ENCODE measurements at regions not wholly inside any gene's neighbourhood (a gene's known extent, or its start where the extent isn't known, plus 50 kb on each side); places are given as distances from the start of the nearest gene placed in this dataset.

DNA sequence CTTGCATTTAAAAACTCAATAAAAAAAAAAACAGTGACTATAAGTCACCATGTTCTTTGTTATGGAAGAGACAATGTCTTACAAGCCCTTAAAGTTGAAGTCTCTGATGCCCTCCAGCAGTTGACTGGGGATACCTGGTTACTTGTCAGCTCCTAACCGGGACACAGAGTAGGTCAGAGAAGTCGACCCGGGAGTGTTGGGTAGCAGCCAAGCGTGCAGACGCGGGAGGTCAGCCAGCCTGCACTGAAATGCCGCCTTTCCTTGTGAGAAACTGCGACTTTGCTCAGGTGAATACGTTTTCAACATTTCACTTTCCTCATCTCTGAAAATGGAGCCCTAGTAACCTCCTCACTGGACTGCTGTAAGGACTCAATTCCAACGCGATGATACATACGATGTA, 81.8 kb downstream of the F11 start:
- Mint-ChIP-seq H3K4me3 (ENCODE audit: unreplicated experiment) (no peak overlapping the region), H3K4me1 (ENCODE audit: low read depth, unreplicated experiment) (no peaks in the 10 kb centered on the region), H3K9me3 (ENCODE audit: unreplicated experiment) (no peaks in the 10 kb centered on the region), H3K36me3 (ENCODE audit: insufficient read depth, unreplicated experiment) (no peaks in the 10 kb centered on the region), H3K27ac (ENCODE audit: unreplicated experiment) (no peak overlapping the region), H3K27me3 (ENCODE audit: insufficient read depth, unreplicated experiment) (peaks cover 6% of the 10 kb centered on the region)
- DNase-seq = no peak
- H3K4me1 ChIP-seq = no peaks in the 10 kb centered on the region
- ChIA-PET CTCF (no interaction called here), POLR2A (no interaction called here)
- no peaks in the 10 kb centered on the region for H3K36me3 ChIP-seq (ENCODE audit: control insufficient read depth, insufficient read depth, low read length)
- no TSS peak for BruUV-seq (replicated peaks)
- H3K9me3 ChIP-seq = no peaks in the 10 kb centered on the region
- intact Hi-C loops (cut with micrococcal nuclease; ENCODE audit: unreplicated experiment) = no loop called here
- no peak overlapping the region for H3K4me3 ChIP-seq (ENCODE audit: low read depth, low read length)
- H3K27me3 ChIP-seq (replicated peaks; ENCODE audit: control insufficient read depth, insufficient read depth, low read length) = no peaks in the 10 kb centered on the region
- TF ChIP-seq CTCF (IDR thresholded peaks at IDR 0.05; ENCODE audit: insufficient read depth in 1 of 2, low read depth in 1 of 2, low read length in 1 of 2, severe bottlenecking in 1 of 2, unreplicated experiment in 1 of 2) = no peak

DNA sequence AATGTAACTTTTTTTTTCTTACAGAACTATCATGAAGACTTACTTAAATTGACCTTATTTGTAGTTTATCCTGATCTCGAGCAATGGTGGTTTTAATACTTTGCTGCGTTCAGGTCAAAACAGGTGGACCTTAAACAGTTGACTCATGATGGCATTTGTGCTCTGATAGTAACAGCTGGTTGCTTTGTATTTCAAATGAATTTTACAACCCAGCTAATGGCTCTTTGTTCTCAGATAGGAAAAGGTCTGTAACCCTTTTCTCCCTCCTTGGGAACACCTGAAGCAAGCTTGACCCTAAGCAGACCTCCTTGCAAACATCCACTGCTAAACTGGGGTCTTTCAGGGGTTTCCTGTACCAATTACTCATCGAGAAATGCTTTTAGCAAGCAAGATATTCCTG, 79.2 kb downstream of the F11 start:
- CTCF ChIA-PET = no interaction called here
- DNase-seq = no peak
- H3K27me3 Mint-ChIP-seq (ENCODE audit: insufficient read depth, unreplicated experiment) = peaks cover 3% of the 10 kb centered on the region

GRCh38 chr4:186342582-186342981, 76.6 kb downstream of the F11 start:
- no peaks in the 10 kb centered on the region for H3K4me1 ChIP-seq
- Mint-ChIP-seq H3K27ac (ENCODE audit: unreplicated experiment) (no peak overlapping the region), H3K4me1 (ENCODE audit: low read depth, unreplicated experiment) (no peaks in the 10 kb centered on the region), H3K4me3 (ENCODE audit: unreplicated experiment) (no peak overlapping the region), H3K36me3 (ENCODE audit: insufficient read depth, unreplicated experiment) (no peaks in the 10 kb centered on the region), H3K27me3 (ENCODE audit: insufficient read depth, unreplicated experiment) (no peaks in the 10 kb centered on the region), H3K9me3 (ENCODE audit: unreplicated experiment) (no peaks in the 10 kb centered on the region)
- BruUV-seq (replicated peaks) = no TSS peak
- TF ChIP-seq CTCF (IDR thresholded peaks at IDR 0.05; ENCODE audit: insufficient read depth in 1 of 2, low read depth in 1 of 2, low read length in 1 of 2, severe bottlenecking in 1 of 2, unreplicated experiment in 1 of 2) = no peak
- CTCF ChIA-PET = no interaction called here
- POLR2A ChIA-PET = no interaction called here
- no peak for DNase-seq
- no peak overlapping the region for H3K4me3 ChIP-seq (ENCODE audit: low read depth, low read length)
- H3K27me3 ChIP-seq (replicated peaks; ENCODE audit: control insufficient read depth, insufficient read depth, low read length) = no peaks in the 10 kb centered on the region
- intact Hi-C loops (cut with micrococcal nuclease; ENCODE audit: unreplicated experiment) = no loop called here
- H3K36me3 ChIP-seq (ENCODE audit: control insufficient read depth, insufficient read depth, low read length) = no peaks in the 10 kb centered on the region
- no peaks in the 10 kb centered on the region for H3K9me3 ChIP-seq

More for the DNA sequence above, 79.2 kb downstream of the F11 start:
- no peaks in the 10 kb centered on the region for H3K36me3 ChIP-seq (ENCODE audit: control insufficient read depth, insufficient read depth, low read length)
- BruUV-seq (replicated peaks) = no TSS peak
- no peak overlapping the region for H3K27ac Mint-ChIP-seq (ENCODE audit: unreplicated experiment)
- intact Hi-C loops (cut with micrococcal nuclease; ENCODE audit: unreplicated experiment) = no loop called here
- no peaks in the 10 kb centered on the region for H3K4me1 ChIP-seq
- H3K36me3 Mint-ChIP-seq (ENCODE audit: insufficient read depth, unreplicated experiment) = no peaks in the 10 kb centered on the region
- no peaks in the 10 kb centered on the region for H3K4me1 Mint-ChIP-seq (ENCODE audit: low read depth, unreplicated experiment)
- H3K9me3 Mint-ChIP-seq (ENCODE audit: unreplicated experiment) = no peaks in the 10 kb centered on the region
- H3K27me3 ChIP-seq (replicated peaks; ENCODE audit: control insufficient read depth, insufficient read depth, low read length) = no peaks in the 10 kb centered on the region
- POLR2A ChIA-PET = no interaction called here
- H3K9me3 ChIP-seq = no peaks in the 10 kb centered on the region
- TF ChIP-seq CTCF (IDR thresholded peaks at IDR 0.05; ENCODE audit: insufficient read depth in 1 of 2, low read depth in 1 of 2, low read length in 1 of 2, severe bottlenecking in 1 of 2, unreplicated experiment in 1 of 2) = no peak
- no peak overlapping the region for H3K4me3 ChIP-seq (ENCODE audit: low read depth, low read length)
- H3K4me3 Mint-ChIP-seq (ENCODE audit: unreplicated experiment) = no peak overlapping the region

Data from Caco-2 (cell line).